Germinal center (tissue), 1 donor: ENCODE measurements at regions not wholly inside any gene's neighbourhood (a gene's known extent, or its start where the extent isn't known, plus 50 kb on each side); places are given as distances from the start of the nearest gene placed in this dataset.

Experiments
- DNase-seq: peaks from one replicate; pipeline ENCODE4 v3.0.0; 2012; ENCODE audit warnings: mixed read lengths, low spot score

GRCh38 chr4:24105327-24106038 is 215.6 kb upstream of the PPARGC1A start:
- no peak for DNase-seq

- DNase-seq, result no peak
Observed at GRCh38 chr4:24104158-24104565, 214.3 kb upstream of the PPARGC1A start.

- DNase-seq, result no peak
Observed at GRCh38 chr4:24103434-24104157, 213.7 kb upstream of the PPARGC1A start.

- no peak for DNase-seq
Observed at GRCh38 chr4:24102621-24103020, 212.8 kb upstream of the PPARGC1A start.

GRCh38 chr4:24096603-24097002 is 206.8 kb upstream of the PPARGC1A start:
- no peak for DNase-seq

- DNase-seq, result no peak
Observed at GRCh38 chr4:24094726-24095125, 204.9 kb upstream of the PPARGC1A start.

- no peak for DNase-seq
Observed at GRCh38 chr4:24093446-24093845, 203.6 kb upstream of the PPARGC1A start.

- DNase-seq, result no peak
Observed at GRCh38 chr4:24091639-24092233, 201.9 kb upstream of the PPARGC1A start.

- DNase-seq, result no peak
Observed at GRCh38 chr4:24089851-24090534, 200.1 kb upstream of the PPARGC1A start.

- DNase-seq, result no peak
Observed at GRCh38 chr4:24080871-24081270, 191.0 kb upstream of the PPARGC1A start.

GRCh38 chr4:24078347-24078962 is 188.6 kb upstream of the PPARGC1A start:
- no peak for DNase-seq

- DNase-seq, result no peak
Observed at GRCh38 chr4:24076811-24077210, 187.0 kb upstream of the PPARGC1A start.

GRCh38 chr4:24073948-24074347 is 184.1 kb upstream of the PPARGC1A start:
- DNase-seq, result no peak

GRCh38 chr4:24071612-24072372 is 181.9 kb upstream of the PPARGC1A start:
- DNase-seq, result no peak

GRCh38 chr4:24070117-24070516 is 180.3 kb upstream of the PPARGC1A start:
- DNase-seq, result no peak

- DNase-seq, result no peak
Observed at GRCh38 chr4:24067367-24068193, 177.7 kb upstream of the PPARGC1A start.

- no peak for DNase-seq
Observed at GRCh38 chr4:24065974-24066373, 176.1 kb upstream of the PPARGC1A start.

GRCh38 chr4:24063731-24064130 is 173.9 kb upstream of the PPARGC1A start:
- no peak for DNase-seq

GRCh38 chr4:24060932-24061331 is 171.1 kb upstream of the PPARGC1A start:
- DNase-seq, result no peak

GRCh38 chr4:24059839-24060238 is 170.0 kb upstream of the PPARGC1A start:
- DNase-seq, result no peak
